VCaP (cell line): ENCODE measurements at regions not wholly inside any gene's neighbourhood (a gene's known extent, or its start where the extent isn't known, plus 50 kb on each side); places are given as distances from the start of the nearest gene placed in this dataset.
"Not testable (repeated sequence)": the region's sequence is repeated elsewhere in the genome, so short reads cannot be mapped to it uniquely, and the experiment has no call there.

ENCODE experiments used
- H3K27ac ChIP-seq: fragments of 450-650 bp; 2 replicates; pipeline ENCODE4 v1.5.1; 2017
- CTCF ChIP-seq: fragments of 450-650 bp; conservative IDR thresholded peaks from 2 replicates; pipeline ENCODE4 v1.5.1; 2017; ENCODE audit warnings: mild to moderate bottlenecking, moderate library complexity

- no peak overlapping the region for H3K27ac ChIP-seq
- no peak for TF ChIP-seq CTCF
Observed at GRCh38 chr22:26957897-26958296, 300.5 kb downstream of the MIAT start.

GRCh38 chr22:26958378-26958777 is 301.0 kb downstream of the MIAT start:
- no peak overlapping the region for H3K27ac ChIP-seq
- no peak for TF ChIP-seq CTCF

- TF ChIP-seq CTCF = no peak
Observed at GRCh38 chr22:26964642-26965041, 307.3 kb downstream of the MIAT start.

GRCh38 chr22:26967282-26967681 is 309.9 kb downstream of the MIAT start:
- TF ChIP-seq CTCF = no peak
- H3K27ac ChIP-seq = no peak overlapping the region

More at GRCh38 chr22:26964642-26965041, 307.3 kb downstream of the MIAT start:
- no peak overlapping the region for H3K27ac ChIP-seq

GRCh38 chr22:26968859-26969523 is 311.6 kb downstream of the MIAT start:
- no peak for TF ChIP-seq CTCF
- no peak overlapping the region for H3K27ac ChIP-seq

- no peak for TF ChIP-seq CTCF
- no peak overlapping the region for H3K27ac ChIP-seq
Observed at GRCh38 chr22:26970809-26971394, 313.5 kb downstream of the MIAT start.

- no peak for TF ChIP-seq CTCF
- H3K27ac ChIP-seq = no peak overlapping the region
Observed at GRCh38 chr22:26972286-26972685, 314.9 kb downstream of the MIAT start.

GRCh38 chr22:26972915-26973314 is 315.5 kb downstream of the MIAT start:
- not testable (repeated sequence) for H3K27ac ChIP-seq
